Psoas muscle (tissue), 7 donors: ENCODE measurements at regions not wholly inside any gene's neighbourhood (a gene's known extent, or its start where the extent isn't known, plus 50 kb on each side); places are given as distances from the start of the nearest gene placed in this dataset.
"Not testable (repeated sequence)": the region's sequence is repeated elsewhere in the genome, so short reads cannot be mapped to it uniquely, and the experiment has no call there.

Experiments
- ATAC-seq, 4 donors: fragments of 200-7000 bp; cut with Tn5 transposase; one replicate each; pipeline ENCODE4 v1.9.1; 2020; ENCODE audit warnings: moderate library complexity in 3 of 4, mild to moderate bottlenecking in 2 of 4
- DNase-seq, 2 donors: peaks; one replicate each; pipeline ENCODE4 v3.0.0-alpha.2; 2020
- H3K27ac ChIP-seq: fragments of 200-600 bp; one replicate; pipeline ENCODE4 v1.8.0; 2022
- H3K27me3 ChIP-seq, 3 donors: fragments of 200-600 bp in 1 of 3; one replicate each; pipeline versions ENCODE4 v1.6.1 to v1.8.0; 2013 to 2022; ENCODE audit warnings: low read length in 2 of 3, mild to moderate bottlenecking in 2 of 3, moderate library complexity in 1 of 3; ENCODE audit not compliant: insufficient read depth in 3 of 3
- H3K36me3 ChIP-seq, 2 donors: fragments of 200-600 bp in 1 of 2; one replicate each; pipeline versions ENCODE4 v1.6.1 to v1.8.0; 2013 to 2022; ENCODE audit warnings: low read depth in 1 of 2, mild to moderate bottlenecking in 1 of 2, moderate library complexity in 1 of 2; ENCODE audit not compliant: insufficient read depth in 1 of 2
- H3K4me1 ChIP-seq: fragments of 200-600 bp; one replicate; pipeline ENCODE4 v1.8.0; 2022
- H3K4me3 ChIP-seq: fragments of 200-600 bp; one replicate; pipeline ENCODE4 v1.8.0; 2022; ENCODE audit warnings: mild to moderate bottlenecking
- H3K9me3 ChIP-seq: fragments of 200-600 bp; one replicate; pipeline ENCODE4 v1.8.0; 2022
- WGBS, 3 donors: extraction: QIAGEN DNeasy Blood & Tissue Kit; methylation state at CpG; one replicate each; pipeline versions ENCODE4 v1.1.6 to v1.1.7; 2013; 5-methylcytosine and 5-hydroxymethylcytosine counted together
- intact Hi-C, 2 donors: fragments of 100-400 bp; cut with DNase I; formaldehyde crosslinking; loops; one replicate each; pipeline versions ENCODE4 v1.11.0 to v1.14.2; 2022
- TF ChIP-seq, protein P1 (sequence below): fragments of 200-600 bp; IDR thresholded peaks from one replicate; pipeline ENCODE4 v1.8.0; 2022; ENCODE audit warnings: antibody characterized with exemption
- donor health status: healthy with polysubstance abuse.
- donor health status: DM: no; HTN: no; CAD: no; lungs with moderate emphysema.
- donor health status: Bipolar disorder and iron deficiency.
- donor health status: healthy.
- donor health status: DM: yes; HTN: yes; CAD: no.
- donor health status: DM: no; HTN: no; CAD: no.
- donor health status: DM: yes; HTN: yes; CAD: no.

DNA sequence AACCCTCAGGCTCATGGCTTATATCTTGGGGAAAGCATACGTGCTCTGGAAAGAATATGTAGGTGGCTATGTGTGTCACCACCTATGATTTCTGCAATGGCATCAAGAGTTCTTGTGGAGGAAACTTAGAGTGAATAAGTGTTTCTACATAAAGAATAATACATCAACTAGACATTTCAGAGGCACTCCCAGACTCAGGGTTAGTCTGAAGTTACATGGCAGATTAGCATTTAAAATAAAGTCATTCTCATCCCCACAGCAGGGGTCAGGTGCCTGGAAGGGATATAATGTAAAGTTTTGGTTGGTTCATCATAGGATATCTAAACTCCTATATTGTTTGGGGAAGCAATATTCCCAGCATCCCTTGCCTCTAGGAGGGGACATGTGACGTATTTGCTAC lies 182.1 kb downstream of the PCTP start:
- H3K4me1 ChIP-seq = no peaks in the 10 kb centered on the region
- TF ChIP-seq, protein P1, sequence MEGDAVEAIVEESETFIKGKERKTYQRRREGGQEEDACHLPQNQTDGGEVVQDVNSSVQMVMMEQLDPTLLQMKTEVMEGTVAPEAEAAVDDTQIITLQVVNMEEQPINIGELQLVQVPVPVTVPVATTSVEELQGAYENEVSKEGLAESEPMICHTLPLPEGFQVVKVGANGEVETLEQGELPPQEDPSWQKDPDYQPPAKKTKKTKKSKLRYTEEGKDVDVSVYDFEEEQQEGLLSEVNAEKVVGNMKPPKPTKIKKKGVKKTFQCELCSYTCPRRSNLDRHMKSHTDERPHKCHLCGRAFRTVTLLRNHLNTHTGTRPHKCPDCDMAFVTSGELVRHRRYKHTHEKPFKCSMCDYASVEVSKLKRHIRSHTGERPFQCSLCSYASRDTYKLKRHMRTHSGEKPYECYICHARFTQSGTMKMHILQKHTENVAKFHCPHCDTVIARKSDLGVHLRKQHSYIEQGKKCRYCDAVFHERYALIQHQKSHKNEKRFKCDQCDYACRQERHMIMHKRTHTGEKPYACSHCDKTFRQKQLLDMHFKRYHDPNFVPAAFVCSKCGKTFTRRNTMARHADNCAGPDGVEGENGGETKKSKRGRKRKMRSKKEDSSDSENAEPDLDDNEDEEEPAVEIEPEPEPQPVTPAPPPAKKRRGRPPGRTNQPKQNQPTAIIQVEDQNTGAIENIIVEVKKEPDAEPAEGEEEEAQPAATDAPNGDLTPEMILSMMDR = no peak
- H3K36me3 ChIP-seq = no peaks in the 10 kb centered on the region
- intact Hi-C loops = no loop called here
- no peaks in the 10 kb centered on the region for H3K27me3 ChIP-seq
- DNase-seq (no peak), ATAC-seq (no peak)
- 83 to 87% (median 87%) methylated on average over 2 of the region's 2 CpGs for WGBS, 3 donors
- no peak overlapping the region for H3K27ac ChIP-seq
- peaks cover 8% of the 10 kb centered on the region for H3K9me3 ChIP-seq
- H3K4me3 ChIP-seq = no peak overlapping the region

DNA sequence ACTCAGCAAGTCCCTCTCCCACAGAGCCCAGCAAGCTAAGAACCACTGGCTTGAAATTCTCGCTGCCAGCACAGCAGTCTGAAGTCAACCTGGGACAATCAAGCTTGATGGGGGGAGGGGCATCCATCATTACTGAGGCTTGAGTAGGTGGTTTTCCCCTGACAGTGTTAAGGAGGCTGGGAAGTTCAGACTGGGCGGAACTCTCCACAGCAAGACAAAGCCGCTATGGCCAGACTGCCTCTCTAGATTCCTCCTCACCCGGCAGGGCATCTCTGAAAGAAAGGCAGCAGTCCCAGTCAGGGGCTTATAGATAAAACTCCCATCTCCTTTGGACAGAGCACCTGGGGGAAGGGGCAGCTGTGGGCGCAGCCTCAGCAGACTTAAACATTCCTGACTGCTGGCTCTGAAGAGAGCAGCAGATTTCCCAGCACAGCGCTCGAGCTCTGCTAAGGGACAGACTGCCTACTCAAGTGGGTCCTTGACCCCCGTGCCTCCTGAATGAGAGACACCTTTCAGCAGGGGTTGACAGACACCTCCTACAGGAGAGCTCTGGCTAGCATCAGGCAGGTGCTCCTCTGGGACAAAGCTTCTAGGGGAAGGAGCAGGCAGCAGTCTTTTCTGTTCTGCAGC lies 188.4 kb downstream of the PCTP start:
- 63 to 78% (median 69%) methylated on average over 8 of the region's 8 CpGs for WGBS, 3 donors
- H3K27ac ChIP-seq, H3K4me1 ChIP-seq, intact Hi-C loops, ATAC-seq, H3K36me3 ChIP-seq, H3K9me3 ChIP-seq, H3K4me3 ChIP-seq, H3K27me3 ChIP-seq, DNase-seq: not testable (repeated sequence)

DNA sequence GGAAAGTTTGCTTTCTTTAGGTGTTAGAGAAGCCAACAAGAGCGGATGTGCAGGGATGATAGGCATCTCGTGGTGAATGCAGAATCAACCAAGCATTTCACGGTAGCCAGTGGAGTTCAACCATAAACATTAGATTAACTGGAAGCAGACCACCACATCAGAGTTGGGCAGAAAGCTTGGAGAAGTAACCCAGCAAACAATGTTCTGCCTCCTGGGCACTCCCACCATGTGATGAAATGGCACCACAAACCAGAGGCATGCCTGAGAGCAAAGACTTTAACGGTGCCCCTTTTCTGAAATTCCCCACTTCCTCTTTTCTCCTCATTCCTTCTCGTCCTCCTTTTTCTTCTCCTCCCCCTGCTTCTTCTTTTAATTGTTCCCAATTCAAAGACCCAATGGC lies 193.5 kb upstream of the ANKFN1 start:
- Histone ChIP-seq H3K27ac (no peak overlapping the region), H3K27me3 (no peaks in the 10 kb centered on the region), H3K4me1 (no peaks in the 10 kb centered on the region), H3K36me3 (no peaks in the 10 kb centered on the region), H3K4me3 (no peak overlapping the region), H3K9me3 (no peaks in the 10 kb centered on the region)
- no peak for ATAC-seq
- intact Hi-C loops = no loop called here
- DNase-seq = no peak
- TF ChIP-seq, protein P1 = no peak
- 63 to 69% (median 64%) methylated on average over 5 of the region's 5 CpGs for WGBS, 3 donors

DNA sequence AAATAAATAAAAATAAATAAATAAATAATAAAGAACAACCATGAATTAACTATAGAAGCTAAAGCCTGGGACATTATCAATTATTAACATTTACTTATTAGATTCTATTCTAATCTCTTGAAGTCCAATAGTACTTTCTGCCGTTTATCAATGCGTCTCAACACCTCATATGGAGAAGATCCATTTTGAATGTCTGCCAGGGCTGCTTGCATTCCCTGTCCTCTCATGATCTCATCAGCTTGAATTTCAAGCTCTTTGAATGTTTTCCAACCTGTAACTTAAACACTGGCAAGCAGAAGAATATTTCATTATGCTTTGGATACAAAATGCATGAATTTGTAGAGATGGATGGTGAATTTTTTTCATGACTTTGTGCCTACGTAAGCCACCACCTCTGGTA lies 191.9 kb upstream of the ANKFN1 start:
- ATAC-seq = no peak
- no peaks in the 10 kb centered on the region for H3K27me3 ChIP-seq
- no peak overlapping the region for H3K27ac ChIP-seq
- WGBS, 3 donors = 57 to 70% (median 61%) methylated on average over 3 of the region's 3 CpGs
- TF ChIP-seq, protein P1 = no peak
- H3K9me3 ChIP-seq = no peaks in the 10 kb centered on the region
- H3K4me1 ChIP-seq = no peaks in the 10 kb centered on the region
- intact Hi-C loops = no loop called here
- H3K36me3 ChIP-seq = no peaks in the 10 kb centered on the region
- no peak overlapping the region for H3K4me3 ChIP-seq
- DNase-seq = no peak

DNA sequence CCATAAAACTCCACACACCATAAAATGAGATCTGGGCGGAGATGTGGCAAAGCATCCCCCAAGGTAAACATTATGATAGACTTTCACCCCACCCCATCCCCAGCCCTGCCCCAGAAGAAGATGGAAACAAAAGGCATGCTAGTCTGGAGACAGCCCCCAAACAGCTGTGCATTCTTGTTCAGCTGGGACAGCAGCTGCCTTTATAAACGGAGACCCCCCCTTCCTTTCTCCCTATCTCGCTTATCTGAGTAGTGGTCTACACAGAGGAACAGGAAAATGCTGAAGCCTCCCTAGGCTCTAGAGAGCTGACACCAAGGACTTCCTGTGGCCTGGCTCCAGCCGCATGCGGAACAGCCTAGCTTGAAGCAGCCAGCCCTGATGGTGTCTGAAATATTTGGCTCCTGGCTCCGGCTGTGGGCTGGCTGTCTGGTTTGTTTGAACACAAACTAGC lies 190.3 kb upstream of the ANKFN1 start:
- TF ChIP-seq, protein P1 = no peak
- 15 to 17% (median 15%) methylated on average over 6 of the region's 6 CpGs for WGBS, 3 donors
- no peaks in the 10 kb centered on the region for H3K9me3 ChIP-seq
- intact Hi-C loops = no loop called here
- peak in 1 of 2 donors; percentile 54 for DNase-seq
- no peak for ATAC-seq
- H3K27me3 ChIP-seq = no peaks in the 10 kb centered on the region
- H3K36me3 ChIP-seq = no peaks in the 10 kb centered on the region
- no peaks in the 10 kb centered on the region for H3K4me1 ChIP-seq
- H3K4me3 ChIP-seq = no peak overlapping the region
- H3K27ac ChIP-seq = no peak overlapping the region
